ENCODE measurements at regions not wholly inside any gene's neighbourhood (a gene's known extent, or its start where the extent isn't known, plus 50 kb on each side); places are given as distances from the start of the nearest gene placed in this dataset.

DNA sequence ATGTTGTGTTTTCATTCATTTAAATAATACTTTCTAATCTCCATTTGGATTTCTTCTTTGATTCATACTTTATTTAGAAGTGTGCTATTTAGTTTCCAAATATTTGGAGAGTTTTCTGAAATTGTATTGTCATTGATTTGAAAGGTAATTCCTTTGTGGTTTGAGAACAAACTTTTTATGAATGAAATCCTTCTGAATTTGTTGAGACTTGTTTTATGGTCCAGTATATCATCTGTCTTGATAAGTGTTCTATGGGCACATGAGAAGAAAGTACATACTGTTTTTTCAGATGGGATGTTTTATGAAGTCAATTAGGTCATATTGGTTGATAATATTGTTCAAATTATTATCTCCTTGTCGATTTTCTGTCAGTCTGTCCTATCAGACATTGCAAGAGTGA is 953.8 kb downstream of the NR2F1-AS1 start:
- TF ChIP-seq, protein P1, sequence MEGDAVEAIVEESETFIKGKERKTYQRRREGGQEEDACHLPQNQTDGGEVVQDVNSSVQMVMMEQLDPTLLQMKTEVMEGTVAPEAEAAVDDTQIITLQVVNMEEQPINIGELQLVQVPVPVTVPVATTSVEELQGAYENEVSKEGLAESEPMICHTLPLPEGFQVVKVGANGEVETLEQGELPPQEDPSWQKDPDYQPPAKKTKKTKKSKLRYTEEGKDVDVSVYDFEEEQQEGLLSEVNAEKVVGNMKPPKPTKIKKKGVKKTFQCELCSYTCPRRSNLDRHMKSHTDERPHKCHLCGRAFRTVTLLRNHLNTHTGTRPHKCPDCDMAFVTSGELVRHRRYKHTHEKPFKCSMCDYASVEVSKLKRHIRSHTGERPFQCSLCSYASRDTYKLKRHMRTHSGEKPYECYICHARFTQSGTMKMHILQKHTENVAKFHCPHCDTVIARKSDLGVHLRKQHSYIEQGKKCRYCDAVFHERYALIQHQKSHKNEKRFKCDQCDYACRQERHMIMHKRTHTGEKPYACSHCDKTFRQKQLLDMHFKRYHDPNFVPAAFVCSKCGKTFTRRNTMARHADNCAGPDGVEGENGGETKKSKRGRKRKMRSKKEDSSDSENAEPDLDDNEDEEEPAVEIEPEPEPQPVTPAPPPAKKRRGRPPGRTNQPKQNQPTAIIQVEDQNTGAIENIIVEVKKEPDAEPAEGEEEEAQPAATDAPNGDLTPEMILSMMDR (IDR thresholded peaks at IDR 0.05), result no peak
- TF ChIP-seq ZFX (IDR thresholded peaks at IDR 0.05; ENCODE audit: borderline replicate concordance), result no peak
